GM23248 (cell line): ENCODE measurements at regions not wholly inside any gene's neighbourhood (a gene's known extent, or its start where the extent isn't known, plus 50 kb on each side); places are given as distances from the start of the nearest gene placed in this dataset.

ENCODE experiments used
- EZH2 ChIP-seq: fragments of 200-600 bp; sonication (generic); IDR thresholded peaks from 2 replicates; pipeline ENCODE4 v1.6.1; 2018; ENCODE audit warnings: antibody characterized with exemption, mild to moderate bottlenecking; ENCODE audit not compliant: insufficient read depth, poor library complexity, severe bottlenecking
- EZH2phosphoT487 ChIP-seq: fragments of 200-600 bp; sonication (generic); IDR thresholded peaks from 2 replicates; pipeline ENCODE4 v1.6.1; 2018; ENCODE audit warnings: antibody characterized with exemption, moderate library complexity, mild to moderate bottlenecking, low read depth; ENCODE audit not compliant: insufficient read depth

DNA sequence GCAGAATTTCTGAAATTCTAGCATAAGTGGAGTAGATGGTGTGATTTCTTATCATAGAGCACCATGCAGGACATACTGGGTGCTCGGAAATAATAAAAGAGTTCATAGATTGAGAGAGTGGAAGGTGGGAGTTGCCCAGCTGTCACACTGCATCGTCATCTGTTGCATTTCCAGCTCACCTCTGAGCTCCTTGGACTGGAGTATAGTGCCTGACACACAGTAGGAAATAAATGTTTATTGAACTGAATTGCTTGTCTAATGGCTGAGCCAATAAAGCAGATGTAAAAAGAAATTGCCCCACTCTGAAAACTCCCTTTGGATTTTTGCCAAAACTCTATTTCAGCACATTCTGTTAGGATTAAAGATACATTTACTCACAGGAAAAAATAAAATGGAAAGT is 108.9 kb upstream of the UBE2E1 start:
- no peak for TF ChIP-seq EZH2
- TF ChIP-seq EZH2phosphoT487, result no peak
